HG03442 (cell line): ENCODE measurements at regions not wholly inside any gene's neighbourhood (a gene's known extent, or its start where the extent isn't known, plus 50 kb on each side); places are given as distances from the start of the nearest gene placed in this dataset.

Experiments
- ATAC-seq: cut with Tn5 transposase; IDR thresholded peaks from one replicate; pipeline ENCODE4 v1.9.1; 2021; ENCODE audit warnings: mild to moderate bottlenecking, moderate library complexity; ENCODE audit not compliant: unreplicated experiment

- ATAC-seq, result no peak
These were observed 87.9 kb upstream of the FLRT2 start for GRCh38 chr14:85441909-85442643.

DNA sequence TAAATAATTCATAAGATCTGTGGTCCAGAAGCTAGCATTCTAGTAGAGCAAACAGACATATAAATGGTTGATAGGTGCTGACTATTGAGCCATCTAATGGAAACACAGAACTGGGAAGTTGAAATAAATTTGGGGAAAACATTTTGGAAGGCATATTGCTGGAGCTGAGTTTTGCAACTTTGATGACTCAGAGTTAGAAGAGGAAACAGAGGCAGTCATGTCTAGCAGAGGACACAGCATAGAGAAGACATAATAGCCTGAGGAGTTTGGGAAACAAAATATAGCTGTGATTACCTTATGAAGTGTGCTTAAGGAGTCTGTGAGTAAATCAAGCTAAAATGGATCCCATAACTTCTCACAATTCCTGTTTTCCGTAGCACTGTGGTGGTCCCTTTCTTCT is 86.9 kb upstream of the FLRT2 start:
- no peak for ATAC-seq

DNA sequence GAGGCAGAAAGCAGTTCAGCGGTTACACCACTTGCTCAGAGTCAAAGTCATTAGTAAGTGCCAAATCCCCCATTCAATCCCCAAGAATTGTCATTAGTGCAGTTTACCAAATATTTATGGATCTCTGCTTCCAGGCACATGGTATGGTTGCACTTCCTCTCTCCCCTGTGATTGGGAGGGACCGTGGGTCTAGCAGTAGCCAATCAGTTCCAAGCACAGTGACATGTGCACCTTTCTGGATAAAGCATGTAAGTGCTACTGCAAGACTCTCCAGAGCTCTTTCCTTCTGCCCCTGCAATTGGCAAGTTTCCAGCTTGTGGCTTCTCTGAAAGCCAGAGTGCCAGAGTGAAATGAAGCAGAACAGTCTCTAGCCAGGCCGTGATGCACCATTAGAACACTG is 85.3 kb upstream of the FLRT2 start:
- no peak for ATAC-seq

- no peak for ATAC-seq
These were observed 84.7 kb upstream of the FLRT2 start for GRCh38 chr14:85445151-85445795.

DNA sequence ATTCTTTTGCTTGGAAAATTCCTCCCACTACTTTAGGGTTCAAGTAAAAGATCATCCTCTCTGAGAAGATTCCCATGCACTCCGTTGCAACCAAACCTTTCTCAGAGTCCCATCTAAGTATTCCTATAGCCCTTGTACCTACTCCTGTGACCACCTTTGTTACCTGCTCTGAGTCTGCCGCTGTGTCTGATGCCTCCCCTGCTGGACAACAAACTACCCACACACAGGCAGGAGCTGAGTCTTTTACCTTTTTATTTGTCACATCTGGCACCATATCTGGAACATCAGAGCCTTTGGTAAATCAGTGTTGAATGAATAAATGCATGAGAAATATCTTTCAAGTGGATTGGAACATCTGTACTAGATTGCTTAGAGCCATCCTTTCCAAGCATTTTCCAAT is 82.1 kb upstream of the FLRT2 start:
- ATAC-seq, result no peak

- ATAC-seq, result no peak
These were observed 78.5 kb upstream of the FLRT2 start for GRCh38 chr14:85451421-85451820.

GRCh38 chr14:85453401-85454225 is 76.3 kb upstream of the FLRT2 start:
- ATAC-seq, result no peak

GRCh38 chr14:85454226-85454813 is 75.6 kb upstream of the FLRT2 start:
- ATAC-seq, result no peak

DNA sequence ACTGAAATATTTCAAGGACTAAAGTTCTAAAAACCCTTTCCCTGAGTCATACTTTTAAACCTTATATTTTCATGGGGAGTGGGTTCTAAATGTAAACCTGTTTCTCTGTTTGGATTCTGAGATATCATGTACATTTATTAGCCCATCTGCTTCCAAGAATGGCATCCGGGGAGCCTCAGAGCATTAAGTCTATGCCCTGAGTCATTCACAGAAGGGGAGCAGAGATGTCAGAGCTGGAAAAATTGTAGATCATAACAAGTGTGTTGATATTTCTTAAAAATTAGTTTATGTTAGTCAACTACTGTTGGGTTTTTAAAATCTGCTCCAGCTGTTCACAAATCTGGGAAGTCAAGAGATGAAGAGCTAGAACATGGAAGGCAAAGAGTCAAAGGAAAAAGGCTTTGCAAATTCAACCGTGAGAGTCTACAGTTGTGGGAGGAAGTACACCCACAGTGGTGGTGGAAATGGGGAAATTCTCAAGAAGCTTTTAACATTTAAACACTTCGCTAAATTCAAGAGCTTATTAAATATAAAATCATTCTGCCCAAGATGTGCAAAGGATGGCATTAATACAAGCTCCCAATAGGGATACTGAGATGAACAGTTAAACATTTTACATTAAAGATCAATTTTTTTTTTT is 70.5 kb upstream of the FLRT2 start:
- ATAC-seq, result no peak

DNA sequence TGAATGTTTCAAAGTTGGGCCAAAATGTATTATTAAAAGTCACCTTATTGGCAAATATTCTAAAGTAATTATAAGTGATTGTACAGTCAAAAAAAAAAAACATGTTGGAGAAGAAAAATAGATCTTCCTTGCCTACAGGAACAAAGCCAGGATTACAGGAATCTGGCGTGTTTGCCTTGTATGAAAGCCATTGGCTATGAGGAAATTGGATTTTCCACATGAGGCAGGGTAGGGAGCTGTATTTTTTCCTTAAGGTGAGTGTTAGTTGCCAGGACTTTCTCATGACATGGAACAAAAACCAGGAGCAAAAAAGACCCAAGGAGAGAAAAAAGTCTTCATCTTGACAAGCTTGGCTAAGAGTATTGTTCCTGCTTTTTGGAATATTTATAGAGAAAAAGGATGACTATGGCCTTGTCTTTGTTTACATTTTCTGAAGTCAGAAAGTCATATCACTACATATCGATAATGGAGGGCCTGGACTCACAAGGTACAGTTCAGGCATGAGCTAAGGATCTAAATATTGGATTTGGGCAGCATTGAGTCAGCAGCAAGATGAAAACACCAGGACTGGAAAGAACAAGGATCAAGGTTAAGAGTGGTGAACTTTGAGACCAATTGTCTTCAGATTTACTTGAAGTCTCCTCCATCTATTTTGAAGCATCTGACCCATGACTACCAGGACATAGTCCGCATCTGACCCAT is 68.4 kb upstream of the FLRT2 start:
- no peak for ATAC-seq

- ATAC-seq, result no peak
These were observed 66.4 kb upstream of the FLRT2 start for GRCh38 chr14:85463512-85463911.

DNA sequence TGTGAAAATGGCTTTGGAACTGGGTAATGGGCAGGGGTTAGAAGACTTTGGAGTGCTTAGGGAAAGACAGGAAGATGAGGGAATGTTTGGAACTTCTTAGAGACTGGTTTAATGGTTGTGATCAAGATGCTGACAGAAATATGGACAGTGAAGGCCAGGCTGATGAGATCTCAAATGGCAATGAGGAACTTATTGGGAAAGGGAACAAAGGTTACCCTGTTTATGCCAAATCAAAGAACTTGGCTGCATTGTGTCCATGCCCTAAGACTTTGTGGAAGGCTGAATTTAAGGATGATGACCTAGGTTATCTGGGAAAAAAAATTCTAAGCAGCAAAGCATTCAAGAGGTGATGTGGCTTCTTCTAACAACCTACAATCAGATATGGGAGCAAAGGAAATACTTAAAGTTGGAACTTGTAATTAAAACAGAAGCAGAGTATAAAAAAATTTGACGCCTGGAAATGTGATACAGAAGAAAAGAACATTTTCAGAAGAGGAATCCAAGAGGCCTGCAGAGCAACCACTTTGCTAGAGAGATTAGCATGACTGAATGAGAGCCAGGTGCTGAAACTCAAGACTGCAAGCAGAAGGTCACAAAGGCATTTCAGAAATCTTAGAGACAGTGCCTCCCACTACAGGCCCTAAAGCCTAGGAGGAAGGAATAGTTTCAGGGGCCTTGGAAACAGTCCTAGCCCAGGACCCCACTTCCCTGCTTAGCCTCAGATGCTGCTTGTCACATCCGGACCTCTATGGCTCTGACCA is 65.6 kb upstream of the FLRT2 start:
- no peak for ATAC-seq

- ATAC-seq, result no peak
These were observed 63.3 kb upstream of the FLRT2 start for GRCh38 chr14:85466678-85467077.

DNA sequence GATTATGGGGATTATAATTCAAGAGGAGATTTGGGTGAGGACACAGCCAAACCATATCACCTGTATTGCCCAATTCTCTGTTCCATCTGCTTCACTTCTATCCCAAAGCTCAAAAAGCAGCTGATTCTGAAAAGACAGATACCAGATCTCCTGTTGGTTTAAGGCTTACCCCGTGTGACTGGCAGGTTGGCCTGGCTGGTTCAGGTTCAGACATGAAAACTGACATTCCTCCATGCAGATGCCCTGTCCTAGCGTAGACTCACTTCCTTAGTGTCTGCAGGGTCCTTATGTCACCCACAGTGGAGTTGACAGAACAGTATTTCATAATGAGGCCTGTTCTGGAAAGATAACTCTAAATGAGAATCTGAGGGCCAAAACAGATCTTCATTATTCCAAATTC is 61.1 kb upstream of the FLRT2 start:
- no peak for ATAC-seq

GRCh38 chr14:85471156-85471555 is 58.8 kb upstream of the FLRT2 start:
- ATAC-seq, result no peak

GRCh38 chr14:85471744-85472143 is 58.2 kb upstream of the FLRT2 start:
- ATAC-seq, result no peak

GRCh38 chr14:85474431-85474830 is 55.5 kb upstream of the FLRT2 start:
- ATAC-seq, result no peak

- ATAC-seq, result no peak
These were observed 54.8 kb upstream of the FLRT2 start for GRCh38 chr14:85475113-85475512.

- ATAC-seq, result no peak
These were observed 50.6 kb upstream of the FLRT2 start for GRCh38 chr14:85479306-85479705.

- ATAC-seq, result no peak
These were observed 50.2 kb upstream of the FLRT2 start for GRCh38 chr14:85479771-85480170.
